ENCODE measurements at regions not wholly inside any gene's neighbourhood (a gene's known extent, or its start where the extent isn't known, plus 50 kb on each side); places are given as distances from the start of the nearest gene placed in this dataset.
"Not testable (repeated sequence)": the region's sequence is repeated elsewhere in the genome, so short reads cannot be mapped to it uniquely, and the experiment has no call there.

DNA sequence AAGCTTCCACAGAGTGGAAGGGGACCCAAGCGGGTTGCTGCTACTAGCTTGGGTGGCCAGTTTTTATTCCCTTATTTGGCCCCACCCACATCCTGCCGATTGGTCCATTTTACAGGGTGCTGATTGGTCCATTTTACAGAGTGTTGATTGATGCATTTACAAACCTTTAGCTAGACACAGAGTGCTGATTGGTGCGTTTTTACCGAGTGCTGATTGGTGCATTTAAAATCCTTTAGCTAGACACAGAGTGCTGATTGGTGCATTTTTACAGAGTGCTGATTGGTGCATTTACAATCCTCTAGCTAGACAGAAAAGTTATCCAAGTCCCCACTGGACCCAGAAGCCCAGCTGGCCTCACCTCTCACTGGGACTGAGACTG, 187.0 kb upstream of the KCNMB2 start:
- not testable (repeated sequence) for DNase-seq (ENCODE audit: low spot score)

DNA sequence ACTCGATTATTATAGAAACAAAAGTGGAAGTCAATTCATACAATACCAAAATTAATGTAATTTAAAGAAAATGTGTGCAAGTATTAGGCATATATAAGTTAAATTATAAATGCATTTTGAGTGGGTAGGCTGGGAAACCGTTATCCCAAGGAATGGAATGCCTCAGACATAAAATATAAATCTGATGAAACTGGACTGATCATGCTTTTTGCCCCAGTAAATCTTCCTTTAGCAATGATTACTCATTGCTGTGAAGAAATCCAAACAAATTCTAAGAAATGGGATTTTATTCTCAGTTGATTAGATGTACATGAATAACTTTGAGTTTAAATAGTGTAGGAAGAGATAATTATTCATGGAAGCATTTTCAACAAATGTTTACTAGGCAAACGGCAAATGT, 185.5 kb upstream of the KCNMB2 start:
- DNase-seq (ENCODE audit: low spot score) = peak; percentile 22

DNA sequence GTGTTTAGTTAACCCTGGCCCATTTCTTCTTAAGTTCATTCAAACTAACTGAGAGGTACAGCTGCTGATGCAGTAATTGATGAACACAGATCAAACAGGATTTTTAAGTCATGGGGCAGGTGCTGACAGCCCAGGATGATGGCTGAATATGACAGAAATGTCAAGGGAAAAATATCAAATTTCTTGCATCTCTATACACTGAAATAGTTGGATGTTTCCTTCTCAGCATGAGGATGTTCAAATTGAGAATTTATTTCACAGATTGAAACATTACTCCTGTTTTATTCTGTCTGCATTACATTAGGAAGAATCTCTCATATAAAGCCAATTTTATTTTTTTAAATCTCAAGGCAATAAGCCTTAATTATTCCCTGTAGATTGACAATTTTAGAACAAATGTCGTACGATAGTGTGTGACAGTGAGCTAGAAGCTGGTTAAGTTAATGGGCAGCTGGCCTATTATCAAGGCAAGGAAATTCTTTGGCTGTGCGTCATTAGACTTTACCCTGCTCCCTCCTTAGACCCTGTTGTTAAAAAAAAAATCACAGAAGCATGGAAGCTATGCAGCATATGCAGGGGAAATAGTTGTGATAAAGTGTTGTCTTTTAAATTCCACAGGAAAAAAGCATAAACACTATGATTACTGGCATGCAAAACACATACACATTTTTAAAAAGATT, 183.8 kb upstream of the KCNMB2 start:
- peak; percentile 67 for DNase-seq (ENCODE audit: low spot score)

DNA sequence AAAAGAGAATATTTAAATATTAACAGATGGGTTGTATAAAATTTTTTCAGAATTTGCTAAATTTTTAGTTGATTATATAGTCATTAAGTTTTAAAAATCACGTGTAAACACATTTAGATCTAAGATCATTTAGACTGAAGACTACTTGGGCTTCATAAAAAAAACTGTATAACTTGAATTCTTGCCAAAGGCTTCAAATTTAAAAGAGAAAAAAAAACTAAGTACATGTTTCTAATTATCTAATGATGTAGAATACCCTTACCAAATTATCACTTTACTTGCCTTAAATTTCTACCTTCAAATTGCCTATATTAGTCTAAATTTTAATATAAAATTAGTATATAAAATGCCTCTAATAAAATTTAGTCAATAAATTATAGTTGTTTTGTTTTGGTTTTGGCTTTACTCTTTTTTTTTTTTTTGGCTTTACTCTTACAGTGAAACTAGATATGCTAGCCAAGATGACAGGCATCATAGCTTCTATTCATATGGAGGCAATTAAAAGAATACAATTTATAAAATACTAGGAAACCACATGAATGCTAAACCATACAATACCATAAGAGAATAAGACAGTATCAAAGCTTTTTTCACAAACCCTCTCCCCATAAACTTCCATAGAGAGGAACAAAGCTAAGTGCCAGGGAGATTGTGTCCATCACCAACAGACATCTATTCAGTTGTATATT, 183.1 kb upstream of the KCNMB2 start:
- DNase-seq (ENCODE audit: low spot score) = no peak

DNA sequence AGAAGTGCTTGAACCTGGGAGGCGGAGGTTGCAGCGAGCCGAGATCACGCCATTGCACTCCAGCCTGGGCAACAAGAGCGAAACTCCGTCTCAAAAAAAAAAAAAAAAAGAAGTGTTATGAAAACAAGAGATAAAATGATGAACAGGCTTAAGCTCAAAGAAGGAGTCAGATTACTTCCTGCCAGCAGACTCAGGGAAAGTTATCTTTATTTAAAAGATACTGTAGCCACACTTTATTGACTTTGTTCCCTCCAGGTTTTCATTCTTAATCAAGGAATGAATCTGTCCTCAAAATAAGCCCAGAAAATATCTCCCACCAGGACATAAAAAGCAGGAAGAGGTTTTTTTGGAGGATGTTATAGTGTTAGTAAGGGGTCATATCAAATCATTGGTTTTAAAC, 176.5 kb upstream of the KCNMB2 start:
- DNase-seq (ENCODE audit: low spot score) = no peak

DNA sequence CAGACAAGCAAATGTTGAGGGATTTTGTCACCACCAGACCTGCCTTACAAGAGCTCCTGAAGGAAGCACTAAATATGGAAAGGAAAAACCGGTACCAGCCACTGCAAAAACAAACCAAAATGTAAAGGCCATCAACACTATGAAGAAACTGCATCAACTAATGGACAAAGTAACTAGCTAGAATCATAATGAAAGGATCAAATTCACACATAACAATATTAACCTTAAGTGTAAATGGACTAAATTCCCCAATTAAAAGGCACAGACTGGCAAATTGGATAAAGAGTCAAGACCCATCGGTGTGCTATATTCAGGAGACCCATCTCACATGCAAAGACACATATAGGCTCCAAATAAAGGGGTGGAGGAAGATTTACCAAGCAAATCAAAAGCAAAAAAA, 173.2 kb upstream of the KCNMB2 start:
- not testable (repeated sequence) for DNase-seq (ENCODE audit: low spot score)

DNA sequence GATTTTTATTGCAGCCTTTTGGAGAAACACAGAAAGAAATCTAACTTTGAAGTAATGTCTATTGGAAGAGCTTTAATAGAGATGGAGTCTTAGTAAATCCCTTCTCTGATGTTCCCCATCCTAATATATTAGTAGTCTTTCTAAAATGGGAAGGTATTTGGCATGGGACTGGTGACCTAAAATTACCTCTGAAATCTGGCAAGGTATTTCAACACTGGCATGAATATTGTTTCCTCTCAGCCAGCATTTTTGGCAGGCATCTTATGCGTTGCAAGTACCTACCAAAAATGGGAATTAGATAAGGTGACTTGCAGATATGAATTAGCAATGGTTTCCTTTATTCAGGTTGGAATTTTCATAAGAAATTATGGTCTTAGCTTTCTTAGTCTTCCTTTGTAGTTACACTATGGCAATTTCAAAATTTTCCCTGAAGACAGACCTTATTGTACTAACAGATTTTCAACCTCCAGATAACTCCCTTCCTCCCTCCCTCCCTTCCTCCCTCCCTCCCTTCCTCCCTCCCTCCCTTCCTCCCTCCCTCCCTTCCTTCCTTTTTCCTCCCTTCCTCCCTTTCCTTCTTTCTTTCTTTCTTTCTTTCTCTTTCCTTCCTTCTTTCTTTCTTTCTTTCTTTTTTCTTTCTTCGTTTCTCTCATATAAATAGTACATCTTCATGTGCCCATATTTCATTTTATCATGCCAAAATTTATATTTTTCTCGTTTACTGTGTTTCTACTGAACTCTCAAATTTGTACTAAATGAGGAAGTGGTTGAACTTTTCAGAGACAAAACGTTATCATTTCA, 168.2 kb upstream of the KCNMB2 start:
- no peak for DNase-seq (ENCODE audit: low spot score)

DNA sequence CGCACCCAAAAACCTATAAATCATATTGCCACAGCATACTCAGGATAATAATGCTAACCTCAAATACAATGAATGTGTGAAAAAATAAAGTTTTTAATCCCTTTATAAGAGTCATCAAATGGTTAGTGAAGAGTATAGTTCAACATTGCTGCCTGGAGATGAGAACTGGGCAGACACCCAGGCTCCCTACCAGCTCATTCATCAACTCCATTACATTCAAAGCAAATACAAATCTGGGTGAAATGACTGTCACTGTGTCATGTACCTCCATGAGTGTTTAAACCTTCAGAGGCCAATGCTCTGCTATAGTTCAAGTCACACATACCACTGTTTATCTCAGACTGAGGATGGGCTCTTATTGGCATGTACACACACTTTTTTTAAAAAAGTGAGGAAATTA, 167.2 kb upstream of the KCNMB2 start:
- DNase-seq (ENCODE audit: low spot score) = no peak

DNA sequence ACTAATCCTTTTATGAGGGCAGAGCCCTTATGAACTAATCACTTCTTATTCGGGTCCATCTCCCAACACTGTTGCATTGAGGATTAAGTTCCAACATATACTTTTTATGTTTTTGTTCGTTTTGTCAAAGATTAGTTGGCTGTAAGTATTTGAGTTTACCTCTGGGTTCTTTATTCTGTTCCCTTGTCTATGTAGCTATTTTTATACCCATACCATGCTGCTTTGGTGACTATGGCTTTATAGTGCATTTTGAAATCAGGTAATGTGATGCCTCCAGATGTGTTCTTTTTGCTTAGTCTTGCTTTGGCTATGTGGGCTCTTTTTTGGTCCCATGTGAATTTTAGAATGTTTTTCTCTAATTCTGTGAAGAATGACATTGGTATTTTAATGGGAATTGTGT, 166.4 kb upstream of the KCNMB2 start:
- DNase-seq (ENCODE audit: low spot score) = no peak

DNA sequence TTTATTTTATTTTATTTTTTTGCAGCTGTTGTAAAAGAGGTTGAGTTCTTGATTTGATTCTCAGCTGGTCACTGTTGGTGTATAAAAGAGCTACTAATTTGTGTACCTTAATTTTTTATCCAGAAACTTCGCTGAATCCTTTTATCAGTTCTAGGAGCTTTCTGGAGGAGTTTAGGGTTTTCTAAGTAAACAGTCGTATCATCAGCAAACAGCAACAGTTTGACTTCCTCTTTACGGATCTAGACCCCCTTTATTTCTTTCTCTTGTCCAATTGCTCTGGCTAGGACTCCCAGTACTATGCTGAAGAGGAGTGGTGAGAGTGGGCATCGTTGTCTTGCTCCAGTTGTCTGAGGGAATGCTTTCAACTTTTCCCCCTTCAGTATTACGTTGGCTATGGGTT, 165.8 kb upstream of the KCNMB2 start:
- no peak for DNase-seq (ENCODE audit: low spot score)

DNA sequence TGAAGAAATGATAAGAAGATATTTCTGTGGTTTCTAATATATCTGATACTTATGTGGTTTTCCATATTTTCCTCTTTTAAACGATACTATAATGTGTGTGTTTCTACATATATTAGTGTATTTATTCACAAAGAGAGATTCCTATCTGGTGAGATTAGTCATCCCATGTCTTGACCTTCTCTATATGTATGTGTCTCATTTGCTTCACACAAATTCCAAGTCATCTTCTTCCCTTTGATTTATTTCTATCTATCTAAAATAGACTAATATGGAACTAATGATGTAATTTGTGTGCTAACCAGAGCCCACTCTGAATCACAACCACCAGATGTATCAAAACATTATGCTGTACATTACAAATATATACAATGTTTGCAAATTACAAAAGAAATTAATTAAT, 154.7 kb upstream of the KCNMB2 start:
- DNase-seq (ENCODE audit: low spot score) = no peak

DNA sequence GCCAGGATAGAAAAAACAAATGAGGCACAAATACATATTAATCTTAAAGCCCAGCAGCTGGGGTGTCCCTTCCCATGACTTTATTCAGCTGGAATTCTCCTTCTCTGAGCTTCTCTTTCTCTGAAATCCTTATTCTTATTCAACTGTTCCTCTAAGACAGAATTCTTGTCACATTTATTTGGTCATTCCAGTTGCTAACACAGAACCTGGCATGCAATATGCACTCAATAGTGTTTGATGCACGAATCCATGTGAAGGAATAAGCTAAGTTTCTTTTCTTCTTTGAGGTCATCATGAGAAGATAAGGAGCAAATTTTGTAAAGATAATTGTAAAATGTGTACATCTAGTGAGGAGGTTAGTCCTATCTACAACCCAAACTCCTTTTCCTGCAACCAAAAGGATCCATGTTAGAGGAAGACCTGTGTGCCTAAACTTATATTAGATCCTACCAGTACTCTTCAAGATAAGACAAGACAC, 154.2 kb upstream of the KCNMB2 start:
- peak; percentile 23 for DNase-seq (ENCODE audit: low spot score)

DNA sequence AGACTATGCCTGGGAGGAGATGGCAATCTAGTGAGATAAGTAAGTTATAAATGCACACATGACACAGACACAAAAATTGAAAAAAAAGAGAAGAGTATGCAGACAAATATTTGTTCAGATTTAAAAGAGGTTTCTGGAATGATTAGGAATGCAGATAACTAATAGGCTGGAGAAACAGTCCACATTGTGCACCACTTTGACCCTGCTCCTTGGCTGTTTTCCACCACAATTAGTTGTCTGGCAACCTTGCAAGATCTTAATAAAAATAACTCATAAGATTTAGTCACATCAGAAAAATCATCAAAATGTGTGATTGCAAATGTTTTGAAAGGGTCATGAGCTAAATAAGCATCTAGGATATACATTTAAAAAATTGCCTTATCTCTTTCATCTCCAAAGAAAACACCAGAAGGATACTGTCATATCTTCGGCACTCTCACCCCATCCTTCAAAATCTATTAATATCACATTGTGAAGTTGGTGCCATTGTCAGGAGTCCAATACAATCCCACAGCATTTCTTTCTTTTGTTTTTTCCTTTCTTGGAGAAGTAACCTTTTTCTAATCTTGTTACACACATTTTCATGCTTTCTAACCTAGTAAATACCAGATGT, 153.7 kb upstream of the KCNMB2 start:
- peak; percentile 60 for DNase-seq (ENCODE audit: low spot score)

DNA sequence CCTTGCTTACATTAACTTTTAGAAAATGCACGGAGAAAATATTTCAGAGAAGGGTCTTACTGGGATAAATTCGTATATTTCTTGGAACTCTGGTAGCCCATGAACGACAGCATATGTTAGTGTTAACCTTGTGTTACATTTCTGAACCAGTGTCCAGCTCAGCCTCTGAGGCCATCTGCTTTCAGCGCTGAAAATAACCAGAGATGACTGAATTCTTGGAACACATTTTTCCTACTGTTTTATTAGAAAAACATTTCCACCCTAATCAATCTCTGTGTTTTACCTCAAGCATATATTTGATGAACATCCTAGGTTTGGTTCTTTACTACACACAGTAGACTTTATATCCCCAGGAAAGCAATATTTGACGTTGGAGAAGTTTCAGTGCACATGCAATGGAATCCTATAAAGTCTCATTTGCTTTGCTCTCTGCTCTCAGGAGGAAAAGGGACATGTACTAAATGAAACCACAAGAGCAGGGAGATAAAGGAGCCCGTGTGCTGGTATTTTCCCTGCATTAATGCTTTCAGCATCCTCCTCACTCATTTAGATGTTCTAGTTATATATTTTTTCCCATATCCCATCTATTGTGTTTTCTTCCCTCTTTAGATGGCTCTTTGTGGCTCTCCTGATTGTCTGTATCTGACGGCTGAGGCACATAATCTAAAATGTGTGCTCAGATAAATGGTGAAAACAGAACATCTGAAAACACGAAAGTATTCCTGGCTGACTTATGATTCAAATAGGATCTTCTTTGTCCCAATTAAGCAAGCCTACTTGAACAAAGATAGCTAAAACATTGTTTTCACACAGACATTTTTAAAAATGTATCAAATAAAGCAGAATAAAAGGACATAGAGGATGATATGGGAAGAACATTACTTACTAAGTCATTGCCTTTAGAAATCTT, 151.7 kb upstream of the KCNMB2 start:
- DNase-seq (ENCODE audit: low spot score) = no peak

DNA sequence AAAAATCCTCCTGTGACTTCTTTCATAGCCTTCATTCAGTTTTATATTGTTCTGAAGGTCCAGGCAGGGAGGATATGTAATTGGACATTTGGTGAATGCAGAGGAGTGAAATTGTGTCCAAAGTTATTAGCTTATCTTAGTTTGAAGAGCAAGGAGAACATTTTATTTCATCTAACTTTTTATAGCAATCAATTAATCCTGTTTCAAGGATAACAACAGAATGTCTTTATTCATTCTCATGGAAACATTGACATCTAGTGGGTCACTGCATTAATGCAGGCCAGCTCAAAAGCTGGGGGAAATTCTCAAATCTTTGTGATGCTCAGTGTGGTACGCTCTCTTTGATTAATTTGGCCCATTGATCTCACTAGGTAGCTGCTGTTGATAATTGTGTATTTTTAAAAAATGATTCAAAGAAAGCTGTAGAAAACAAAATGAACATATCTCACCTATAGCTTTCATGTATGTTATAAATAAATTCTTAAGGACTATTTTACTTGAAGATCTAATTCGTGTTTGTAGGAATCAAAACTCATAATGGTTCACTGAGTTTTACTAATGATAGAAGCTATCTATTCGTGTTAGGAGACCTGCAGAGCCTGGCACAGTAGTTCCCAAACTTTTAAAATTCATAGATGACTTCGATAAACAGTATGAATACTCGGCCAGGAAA, 150.8 kb upstream of the KCNMB2 start:
- peak; percentile 33 for DNase-seq (ENCODE audit: low spot score)

DNA sequence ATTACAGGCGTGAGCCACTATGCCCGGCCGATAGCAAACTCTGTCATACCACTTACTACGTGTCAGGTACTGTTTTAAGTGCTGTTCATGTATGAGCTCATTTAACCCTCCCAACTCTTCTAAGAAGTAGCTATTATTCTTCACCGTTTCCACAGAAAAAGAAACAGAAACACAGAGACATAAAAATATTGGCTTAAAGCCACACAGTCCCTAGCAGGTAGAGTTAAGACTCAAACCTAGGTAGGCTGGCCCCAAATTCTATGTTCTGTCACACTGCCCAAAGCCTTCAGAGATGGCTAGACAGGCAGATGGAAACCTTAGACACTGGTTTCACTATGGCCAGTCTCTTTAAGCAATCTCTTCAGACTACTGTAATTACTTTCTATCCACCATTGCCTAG, 149.8 kb upstream of the KCNMB2 start:
- no peak for DNase-seq (ENCODE audit: low spot score)

DNA sequence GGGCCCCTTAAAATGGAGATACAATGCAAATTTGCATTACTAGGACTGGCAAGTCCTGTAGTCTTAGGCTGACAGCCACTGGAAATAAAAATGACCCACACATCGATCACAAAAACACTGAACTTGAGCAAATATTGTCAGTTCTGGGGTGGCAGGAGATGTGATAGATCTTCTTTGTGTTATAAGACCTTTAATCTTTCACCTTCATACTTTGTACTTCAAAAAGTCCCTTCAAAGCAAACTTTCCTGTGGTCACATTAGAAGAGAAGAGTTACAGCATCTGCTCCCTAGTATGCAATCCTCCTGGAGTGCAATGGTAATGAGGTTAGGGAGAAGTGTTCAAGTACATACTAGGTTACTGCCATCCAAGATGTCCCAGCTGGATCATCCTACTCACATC, 149.4 kb upstream of the KCNMB2 start:
- no peak for DNase-seq (ENCODE audit: low spot score)

DNA sequence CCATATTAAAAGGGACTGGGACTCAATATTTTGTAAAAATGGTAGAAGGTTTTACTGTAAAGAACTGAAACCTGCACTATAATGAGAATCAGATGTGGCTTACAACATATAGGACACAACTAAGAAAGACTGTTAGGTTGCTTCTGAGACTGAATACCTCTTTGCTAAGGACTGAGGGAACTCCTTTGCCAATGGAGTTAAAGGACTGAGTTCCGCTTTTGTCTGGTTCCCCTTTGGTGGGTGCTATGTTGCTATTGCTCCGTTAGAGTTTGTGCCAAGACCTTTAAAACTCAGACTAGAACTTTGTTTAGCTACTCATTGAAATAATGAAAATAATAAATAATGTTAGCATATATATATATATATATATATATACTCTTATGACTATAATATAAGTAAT, 147.8 kb upstream of the KCNMB2 start:
- DNase-seq (ENCODE audit: low spot score) = no peak

DNA sequence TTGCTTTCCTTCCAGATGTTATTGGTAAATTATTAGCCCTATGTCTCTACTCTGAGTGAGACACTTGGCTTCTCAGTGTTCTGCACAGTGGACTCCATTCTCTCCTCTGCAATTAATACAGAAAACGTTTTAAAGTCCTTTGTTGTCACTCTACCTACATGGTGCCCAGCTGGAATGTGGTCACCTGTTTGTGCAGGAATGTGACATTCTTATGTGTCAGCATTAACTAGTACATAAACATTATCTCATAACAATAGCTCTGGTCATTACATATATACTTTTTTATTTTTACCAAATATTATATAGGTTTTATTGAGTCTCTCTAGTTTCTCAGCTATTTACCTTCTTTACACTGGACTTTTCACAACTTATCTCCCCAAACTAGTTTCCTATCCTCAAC, 147.0 kb upstream of the KCNMB2 start:
- DNase-seq (ENCODE audit: low spot score) = no peak

DNA sequence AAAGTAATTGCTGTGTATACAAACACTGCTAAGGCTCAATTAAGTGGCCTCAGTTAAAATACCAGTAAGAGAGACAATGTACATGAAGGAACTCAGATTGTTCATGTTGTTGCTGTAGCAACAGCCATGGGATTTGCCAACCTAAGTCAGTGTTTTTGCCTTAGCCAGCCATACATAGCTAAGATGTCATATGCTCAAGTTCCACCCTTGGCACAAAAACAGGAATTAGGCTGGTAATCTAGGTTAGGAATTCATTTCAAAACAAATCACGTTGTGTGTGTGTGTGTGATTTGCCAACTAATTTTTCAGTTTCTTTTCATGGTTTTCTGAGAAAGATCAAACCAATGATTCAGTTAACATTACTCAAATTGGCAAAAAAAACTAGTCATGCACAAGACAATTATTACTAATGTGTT, 143.7 kb upstream of the KCNMB2 start:
- DNase-seq (ENCODE audit: low spot score) = peak; percentile 41

DNA sequence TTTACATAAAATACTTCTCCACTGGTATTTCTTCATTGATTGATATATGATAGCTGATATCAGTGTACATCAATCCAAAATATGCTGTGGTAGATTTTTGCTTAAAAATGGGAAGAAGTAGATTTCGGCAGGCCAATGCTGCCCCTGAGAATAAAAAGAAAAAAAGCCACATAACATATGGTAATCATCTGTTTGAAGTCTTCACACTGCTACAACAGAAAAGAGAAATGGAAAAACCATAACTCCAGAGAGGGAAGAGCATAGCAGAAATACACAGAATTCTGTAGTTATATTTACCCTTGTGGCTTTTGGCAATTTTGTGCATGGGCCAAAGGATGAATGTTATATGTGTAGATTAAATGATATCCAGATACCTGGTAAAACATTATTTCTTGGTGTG, 143.1 kb upstream of the KCNMB2 start:
- no peak for DNase-seq (ENCODE audit: low spot score)

Measured in AG20443 (cell line).